MCF 10A (cell line): ENCODE measurements at regions not wholly inside any gene's neighbourhood (a gene's known extent, or its start where the extent isn't known, plus 50 kb on each side); places are given as distances from the start of the nearest gene placed in this dataset.

Experiments used
- BruUV-seq: library from RNA; stranded (reverse); fragments of 400-500 nt; replicated peaks from 2 replicates; lab custom pipeline; 2021; lab: Mats Ljungman, UMichigan
- CTCF ChIA-PET: fragments of 300-600 bp; sonication (Branson Sonifier 250); formaldehyde crosslinking; extraction: SDS; loops from one replicate; lab custom pipeline; 2021; ENCODE audit warnings: antibody characterized with exemption, inconsistent platforms; lab: Yijun Ruan, JAX
- POLR2A ChIA-PET: fragments of 300-600, 350-650 bp; sonication (Branson Sonifier 250); formaldehyde crosslinking; extraction: SDS; loops from one replicate; lab custom pipeline; 2020; ENCODE audit warnings: antibody characterized with exemption, inconsistent platforms; lab: Yijun Ruan, JAX
- DNase-seq: peaks from one replicate; pipeline ENCODE4 v3.0.0-alpha.2; 2018; ENCODE audit not compliant: unreplicated experiment
- H3K27ac Mint-ChIP-seq: one replicate; pipeline ENCODE4 v1.8.0; 2022; ENCODE audit warnings: mild to moderate bottlenecking, low read depth, mixed read lengths; ENCODE audit not compliant: unreplicated experiment
- H3K27me3 Mint-ChIP-seq: one replicate; pipeline ENCODE4 v1.8.0; 2022; ENCODE audit warnings: mixed read lengths; ENCODE audit not compliant: insufficient read depth, unreplicated experiment
- H3K36me3 Mint-ChIP-seq: one replicate; pipeline ENCODE4 v1.8.0; 2022; ENCODE audit warnings: mild to moderate bottlenecking, moderate library complexity, mixed read lengths; ENCODE audit not compliant: insufficient read depth, unreplicated experiment
- H3K4me1 Mint-ChIP-seq: one replicate; pipeline ENCODE4 v1.8.0; 2022; ENCODE audit warnings: mixed read lengths; ENCODE audit not compliant: insufficient read depth, unreplicated experiment
- H3K4me3 Mint-ChIP-seq: one replicate; pipeline ENCODE4 v1.8.0; 2022; ENCODE audit warnings: mild to moderate bottlenecking, moderate library complexity, mixed read lengths; ENCODE audit not compliant: unreplicated experiment
- H3K9me3 Mint-ChIP-seq: one replicate; pipeline ENCODE4 v1.8.0; 2022; ENCODE audit warnings: mixed read lengths; ENCODE audit not compliant: unreplicated experiment
- CTCF ChIP-seq: fragments of 200-600 bp; IDR thresholded peaks from one replicate; pipeline ENCODE4 v1.8.0; 2022; ENCODE audit warnings: antibody characterized with exemption, mild to moderate bottlenecking; ENCODE audit not compliant: unreplicated experiment
- intact Hi-C: fragments of 100-400 bp; cut with micrococcal nuclease; formaldehyde crosslinking; loops from 2 replicates; pipeline ENCODE4 v1.14.1; 2022

- no peak for TF ChIP-seq CTCF
- POLR2A ChIA-PET: interaction anchor here (0.6 to 0.7 kb wide), 5 partner anchors 12 to 1173 kb away, joined by 3 to 4 read pairs (median 3); no protein-coding TSS in a partner anchor
- peak; percentile 47 for DNase-seq
- H3K4me1 Mint-ChIP-seq: peaks cover 26% of the 10 kb centered on the region
- peak overlapping the region; percentile 72 for H3K27ac Mint-ChIP-seq
- intact Hi-C loops: no loop called here
- H3K36me3 Mint-ChIP-seq: no peaks in the 10 kb centered on the region
- H3K27me3 Mint-ChIP-seq: no peaks in the 10 kb centered on the region
- BruUV-seq: no TSS peak
- H3K4me3 Mint-ChIP-seq: no peak overlapping the region
- CTCF ChIA-PET: no interaction called here
- no peaks in the 10 kb centered on the region for H3K9me3 Mint-ChIP-seq
These were observed 396.9 kb upstream of the ADGRB3 start for GRCh38 chr6:68238097-68238601.

GRCh38 chr6:68237205-68237604 is 397.9 kb upstream of the ADGRB3 start:
- CTCF ChIA-PET: no interaction called here
- TF ChIP-seq CTCF: no peak
- no TSS peak for BruUV-seq
- POLR2A ChIA-PET: no interaction called here
- Mint-ChIP-seq H3K27ac (no peak overlapping the region), H3K9me3 (no peaks in the 10 kb centered on the region), H3K4me3 (no peak overlapping the region), H3K36me3 (no peaks in the 10 kb centered on the region), H3K27me3 (no peaks in the 10 kb centered on the region), H3K4me1 (peaks cover 26% of the 10 kb centered on the region)
- intact Hi-C loops: no loop called here
- no peak for DNase-seq

- peaks cover 26% of the 10 kb centered on the region for H3K4me1 Mint-ChIP-seq
- no TSS peak for BruUV-seq
- POLR2A ChIA-PET: no interaction called here
These were observed 399.7 kb upstream of the ADGRB3 start for GRCh38 chr6:68235326-68235784.

GRCh38 chr6:68233623-68234022 is 401.5 kb upstream of the ADGRB3 start:
- ChIA-PET POLR2A (no interaction called here), CTCF (no interaction called here)
- Mint-ChIP-seq H3K4me1 (peaks cover 19% of the 10 kb centered on the region), H3K27ac (no peak overlapping the region), H3K4me3 (no peak overlapping the region), H3K9me3 (no peaks in the 10 kb centered on the region), H3K36me3 (no peaks in the 10 kb centered on the region), H3K27me3 (no peaks in the 10 kb centered on the region)
- no peak for TF ChIP-seq CTCF
- peak; percentile 14 for DNase-seq
- BruUV-seq: no TSS peak
- intact Hi-C loops: no loop called here

More at GRCh38 chr6:68235326-68235784, 399.7 kb upstream of the ADGRB3 start:
- Mint-ChIP-seq H3K36me3 (no peaks in the 10 kb centered on the region), H3K27me3 (no peaks in the 10 kb centered on the region), H3K27ac (no peak overlapping the region), H3K4me3 (no peak overlapping the region), H3K9me3 (no peaks in the 10 kb centered on the region)
- intact Hi-C loops: no loop called here
- DNase-seq: peak; percentile 17
- TF ChIP-seq CTCF: no peak
- CTCF ChIA-PET: no interaction called here
